Naive thymus-derived CD8-positive, alpha-beta T cell (primary cell): ENCODE measurements at regions not wholly inside any gene's neighbourhood (a gene's known extent, or its start where the extent isn't known, plus 50 kb on each side); places are given as distances from the start of the nearest gene placed in this dataset.

ENCODE experiments used
- ATAC-seq, 2 donors: fragments of 150-1000 bp; cut with Tn5 transposase in 1 of 2; sonication (Bioruptor Pico), chemical (Tn5 transposase) in 1 of 2; 1 replicate in 1 of 2; 2 replicates in 1 of 2; pipeline ENCODE4 v1.10.0; 2021; ENCODE audit warnings: mild to moderate bottlenecking in 2 of 2, moderate library complexity in 2 of 2
- POLR2A ChIA-PET: fragments of 350-600 bp; sonication (Branson Sonifier 250); formaldehyde crosslinking; loops from one replicate; lab custom pipeline; 2021; ENCODE audit warnings: antibody characterized with exemption; lab: Charles Lee
- DNase-seq, 10 donors: peaks; one replicate each; pipeline versions ENCODE4 v3.0.0 to v3.0.0-alpha.2; 2020 to 2022
- H3K27ac Mint-ChIP-seq, 10 donors: one replicate each; pipeline ENCODE4 v1.8.0; 2020 to 2022; ENCODE audit warnings: mild to moderate bottlenecking in 10 of 10, mixed read lengths in 10 of 10, moderate library complexity in 4 of 10, inconsistent platforms in 1 of 10
- H3K27me3 Mint-ChIP-seq, 5 donors: one replicate each; pipeline ENCODE4 v1.8.0; 2021 to 2022; ENCODE audit warnings: mixed read lengths in 5 of 5
- H3K36me3 Mint-ChIP-seq, 3 donors: one replicate each; pipeline ENCODE4 v1.8.0; 2020 to 2022; ENCODE audit warnings: mixed read lengths in 3 of 3, mild to moderate bottlenecking in 2 of 3, inconsistent platforms in 1 of 3
- H3K4me1 Mint-ChIP-seq, 4 donors: one replicate each; pipeline ENCODE4 v1.8.0; 2021 to 2022; ENCODE audit warnings: mixed read lengths in 4 of 4
- H3K4me3 Mint-ChIP-seq, 10 donors: one replicate each; pipeline ENCODE4 v1.8.0; 2020 to 2022; ENCODE audit warnings: mild to moderate bottlenecking in 10 of 10, mixed read lengths in 10 of 10, moderate library complexity in 6 of 10, inconsistent platforms in 1 of 10
- H3K9me3 Mint-ChIP-seq, 9 donors: one replicate each; pipeline ENCODE4 v1.8.0; 2020 to 2022; ENCODE audit warnings: mixed read lengths in 9 of 9, mild to moderate bottlenecking in 3 of 9, inconsistent platforms in 1 of 9, moderate library complexity in 1 of 9

DNA sequence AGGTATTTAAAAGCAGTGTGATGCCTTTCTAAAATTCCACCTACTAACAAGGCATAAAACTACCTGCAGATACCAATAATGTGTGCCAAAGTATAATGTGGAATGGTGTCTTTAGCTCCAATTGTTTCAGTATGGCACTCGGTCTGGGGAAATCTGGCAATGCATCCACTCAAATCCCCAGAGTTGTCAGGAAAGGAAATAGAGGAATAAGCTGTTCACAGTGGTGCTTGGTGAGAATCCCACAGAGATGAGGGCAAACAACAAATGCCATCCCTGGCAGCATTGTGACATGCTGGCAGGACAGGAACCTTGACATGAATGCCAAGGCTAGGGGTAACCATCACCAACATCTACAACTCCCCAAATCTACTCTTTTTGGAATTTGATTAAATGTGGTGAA is 240.7 kb downstream of the BARHL2 start:
- no peak for ATAC-seq
- no peak overlapping the region for H3K27ac Mint-ChIP-seq
- peaks cover 0 to 1% (median 0%) of the 10 kb centered on the region in 5 donors for H3K27me3 Mint-ChIP-seq
- no peaks in the 10 kb centered on the region for H3K9me3 Mint-ChIP-seq
- no peak for DNase-seq
- no peaks in the 10 kb centered on the region for H3K4me1 Mint-ChIP-seq
- H3K36me3 Mint-ChIP-seq: no peaks in the 10 kb centered on the region
- POLR2A ChIA-PET: interaction anchor here (0.6 kb wide), 1 partner anchor 643 kb away, joined by 3 read pairs; no protein-coding TSS in a partner anchor
- no peak overlapping the region for H3K4me3 Mint-ChIP-seq

GRCh38 chr1:90475631-90476030 is 241.5 kb downstream of the BARHL2 start:
- no peak overlapping the region for H3K27ac Mint-ChIP-seq

DNA sequence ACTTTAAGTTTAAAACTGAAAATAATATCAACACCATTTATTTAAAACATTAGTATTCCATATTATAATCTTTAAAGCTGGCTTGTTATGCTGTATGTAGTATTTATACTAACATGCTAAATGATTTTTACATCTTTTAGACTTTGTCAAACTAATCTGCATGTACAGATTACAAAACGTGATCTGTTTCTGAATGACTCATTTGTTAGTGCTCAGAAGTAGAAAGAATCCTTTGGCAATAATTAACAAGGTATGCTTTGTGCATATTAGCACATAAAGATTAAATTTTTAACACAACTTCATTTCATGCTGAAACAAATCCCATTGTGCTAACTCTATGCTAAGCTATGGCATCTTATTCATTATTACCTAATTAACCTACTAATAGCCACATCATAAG is 242.4 kb downstream of the BARHL2 start:
- Mint-ChIP-seq H3K9me3 (no peaks in the 10 kb centered on the region), H3K4me3 (no peak overlapping the region), H3K36me3 (no peaks in the 10 kb centered on the region), H3K4me1 (no peaks in the 10 kb centered on the region), H3K27ac (no peak overlapping the region), H3K27me3 (peaks cover 0 to 1% (median 0%) of the 10 kb centered on the region in 5 donors)
- POLR2A ChIA-PET: no interaction called here
- no peak for DNase-seq
- no peak for ATAC-seq

More at GRCh38 chr1:90475631-90476030, 241.5 kb downstream of the BARHL2 start:
- Mint-ChIP-seq H3K27me3 (peaks cover 0 to 1% (median 0%) of the 10 kb centered on the region in 5 donors), H3K9me3 (no peaks in the 10 kb centered on the region), H3K4me3 (no peak overlapping the region), H3K4me1 (no peaks in the 10 kb centered on the region), H3K36me3 (no peaks in the 10 kb centered on the region)
- POLR2A ChIA-PET: no interaction called here
- no peak for DNase-seq
- ATAC-seq: no peak

GRCh38 chr1:90474158-90474557 is 242.9 kb downstream of the BARHL2 start:
- no peaks in the 10 kb centered on the region for H3K27me3 Mint-ChIP-seq
- DNase-seq (no peak), ATAC-seq (no peak)
- POLR2A ChIA-PET: no interaction called here
- H3K9me3 Mint-ChIP-seq: no peaks in the 10 kb centered on the region
- H3K27ac Mint-ChIP-seq: no peak overlapping the region
- no peaks in the 10 kb centered on the region for H3K4me1 Mint-ChIP-seq
- no peaks in the 10 kb centered on the region for H3K36me3 Mint-ChIP-seq
- no peak overlapping the region for H3K4me3 Mint-ChIP-seq

DNA sequence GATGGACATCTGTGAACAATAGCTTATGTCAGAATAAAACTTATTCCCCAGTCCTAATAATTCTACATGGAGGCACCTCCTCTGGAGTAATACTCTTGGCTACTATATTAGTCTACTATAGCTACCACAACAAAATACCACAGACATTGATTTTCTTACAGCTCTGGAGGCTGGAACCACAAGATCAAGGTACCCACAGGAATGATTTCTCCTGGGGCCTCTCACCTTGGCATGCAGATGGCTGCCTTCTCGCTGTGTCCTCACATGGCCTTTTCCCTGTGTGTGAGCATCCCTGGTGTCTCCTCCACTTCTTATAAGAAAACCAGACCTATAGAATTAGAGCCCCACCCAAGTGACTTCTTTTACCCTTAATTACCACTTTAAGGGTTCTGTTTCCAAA is 244.3 kb downstream of the BARHL2 start:
- ATAC-seq (no peak), DNase-seq (no peak)
- H3K27ac Mint-ChIP-seq: no peak overlapping the region
- POLR2A ChIA-PET: no interaction called here
- H3K36me3 Mint-ChIP-seq: no peaks in the 10 kb centered on the region
- H3K4me3 Mint-ChIP-seq: no peak overlapping the region
- no peaks in the 10 kb centered on the region for H3K4me1 Mint-ChIP-seq
- no peaks in the 10 kb centered on the region for H3K27me3 Mint-ChIP-seq
- H3K9me3 Mint-ChIP-seq: no peaks in the 10 kb centered on the region

DNA sequence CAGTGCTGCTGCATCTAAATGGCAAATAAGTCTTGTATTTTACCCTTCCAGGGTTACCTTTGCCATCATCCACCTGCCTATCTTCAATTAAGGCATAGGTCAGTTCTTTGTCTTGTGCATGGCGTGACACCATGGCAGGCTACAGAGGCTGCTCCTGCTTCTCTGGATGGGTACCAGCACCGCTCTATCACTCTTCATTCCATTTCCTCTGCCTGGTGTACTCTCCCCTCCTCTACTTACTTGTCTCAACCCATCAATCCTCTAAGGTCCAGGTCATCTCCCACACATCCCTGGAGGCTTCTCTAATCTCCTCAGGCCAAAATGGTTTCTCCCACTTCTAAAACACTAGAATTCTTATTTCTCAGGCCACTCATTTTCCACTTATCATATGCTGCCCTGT is 257.5 kb downstream of the BARHL2 start:
- Mint-ChIP-seq H3K27me3 (peaks cover 0 to 11% (median 0%) of the 10 kb centered on the region in 5 donors), H3K27ac (no peak overlapping the region), H3K9me3 (no peaks in the 10 kb centered on the region), H3K4me3 (no peak overlapping the region), H3K36me3 (no peaks in the 10 kb centered on the region), H3K4me1 (no peaks in the 10 kb centered on the region)
- POLR2A ChIA-PET: no interaction called here
- DNase-seq (no peak), ATAC-seq (no peak)

- H3K9me3 Mint-ChIP-seq: no peaks in the 10 kb centered on the region
- peaks cover 0 to 11% (median 0%) of the 10 kb centered on the region in 5 donors for H3K27me3 Mint-ChIP-seq
- no peak overlapping the region for H3K27ac Mint-ChIP-seq
- POLR2A ChIA-PET: no interaction called here
- H3K36me3 Mint-ChIP-seq: no peaks in the 10 kb centered on the region
- ATAC-seq (no peak), DNase-seq (no peak)
- no peak overlapping the region for H3K4me3 Mint-ChIP-seq
- H3K4me1 Mint-ChIP-seq: no peaks in the 10 kb centered on the region
These were observed 259.1 kb downstream of the BARHL2 start for GRCh38 chr1:90457985-90458384.

DNA sequence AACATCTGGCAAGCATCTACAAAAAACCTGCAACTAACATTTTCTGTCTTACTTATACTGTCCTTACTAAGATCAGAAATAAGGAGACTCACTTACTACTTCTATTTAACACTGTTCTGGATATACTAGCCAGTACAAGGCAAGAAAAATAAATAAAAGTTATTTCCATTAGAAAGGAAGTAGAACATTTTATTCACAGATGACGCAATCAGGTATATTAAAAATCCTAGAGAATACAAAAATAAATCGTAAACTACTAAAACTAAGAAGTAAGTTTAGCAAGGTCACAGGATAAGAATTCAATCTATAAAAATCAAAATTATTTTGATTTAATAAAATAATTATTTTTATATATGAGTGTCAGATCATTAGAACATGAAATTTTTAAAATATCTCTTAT is 264.6 kb downstream of the BARHL2 start:
- Mint-ChIP-seq H3K36me3 (no peaks in the 10 kb centered on the region), H3K9me3 (peaks cover 0 to 3% (median 0%) of the 10 kb centered on the region in 9 donors), H3K27ac (no peak overlapping the region), H3K27me3 (peaks cover 0 to 7% (median 4%) of the 10 kb centered on the region in 5 donors), H3K4me1 (no peaks in the 10 kb centered on the region), H3K4me3 (no peak overlapping the region)
- POLR2A ChIA-PET: no interaction called here
- DNase-seq (no peak), ATAC-seq (no peak)

- POLR2A ChIA-PET: no interaction called here
- DNase-seq: no peak
- ATAC-seq: no peak
- Mint-ChIP-seq H3K27ac (no peak overlapping the region), H3K36me3 (no peaks in the 10 kb centered on the region), H3K9me3 (peaks cover 0 to 2% (median 0%) of the 10 kb centered on the region in 9 donors), H3K4me3 (no peak overlapping the region), H3K4me1 (peaks cover 0 to 2% (median 0%) of the 10 kb centered on the region in 4 donors), H3K27me3 (peaks cover 0 to 17% (median 7%) of the 10 kb centered on the region in 5 donors)
These were observed 273.7 kb downstream of the BARHL2 start for GRCh38 chr1:90443354-90443753.

- Mint-ChIP-seq H3K27ac (no peak overlapping the region), H3K9me3 (peaks cover 0 to 2% (median 0%) of the 10 kb centered on the region in 9 donors), H3K4me1 (no peaks in the 10 kb centered on the region), H3K27me3 (peaks cover 0 to 4% (median 0%) of the 10 kb centered on the region in 5 donors), H3K4me3 (no peak overlapping the region), H3K36me3 (no peaks in the 10 kb centered on the region)
- ATAC-seq: no peak
- DNase-seq: no peak
- POLR2A ChIA-PET: no interaction called here
These were observed 281.8 kb downstream of the BARHL2 start for GRCh38 chr1:90435351-90435750.

- POLR2A ChIA-PET: no interaction called here
- ATAC-seq: no peak
- Mint-ChIP-seq H3K27me3 (peaks cover 0 to 3% (median 0%) of the 10 kb centered on the region in 5 donors), H3K36me3 (no peaks in the 10 kb centered on the region), H3K4me1 (no peaks in the 10 kb centered on the region), H3K27ac (no peak overlapping the region), H3K4me3 (no peak overlapping the region), H3K9me3 (peaks cover 0 to 3% (median 0%) of the 10 kb centered on the region in 9 donors)
- no peak for DNase-seq
These were observed 282.6 kb downstream of the BARHL2 start for GRCh38 chr1:90434460-90434859.

- H3K4me1 Mint-ChIP-seq: peaks cover 0 to 2% (median 0%) of the 10 kb centered on the region in 4 donors
- H3K27ac Mint-ChIP-seq: no peak overlapping the region
- peaks cover 0 to 13% (median 0%) of the 10 kb centered on the region in 9 donors for H3K9me3 Mint-ChIP-seq
- peaks cover 0 to 9% (median 4%) of the 10 kb centered on the region in 5 donors for H3K27me3 Mint-ChIP-seq
- POLR2A ChIA-PET: no interaction called here
- no peak overlapping the region for H3K4me3 Mint-ChIP-seq
- H3K36me3 Mint-ChIP-seq: no peaks in the 10 kb centered on the region
- DNase-seq (no peak), ATAC-seq (no peak)
These were observed 300.0 kb downstream of the BARHL2 start for GRCh38 chr1:90417126-90417525.

- Mint-ChIP-seq H3K36me3 (no peaks in the 10 kb centered on the region), H3K27me3 (peaks cover 0 to 9% (median 0%) of the 10 kb centered on the region in 5 donors), H3K4me1 (no peaks in the 10 kb centered on the region), H3K4me3 (no peak overlapping the region), H3K9me3 (peaks cover 0 to 7% (median 0%) of the 10 kb centered on the region in 9 donors), H3K27ac (no peak overlapping the region)
- POLR2A ChIA-PET: no interaction called here
- no peak for DNase-seq
- no peak for ATAC-seq
These were observed 302.9 kb downstream of the BARHL2 start for GRCh38 chr1:90414201-90414600.

GRCh38 chr1:90413519-90413918 is 303.6 kb downstream of the BARHL2 start:
- POLR2A ChIA-PET: no interaction called here
- ATAC-seq: no peak
- Mint-ChIP-seq H3K4me1 (no peaks in the 10 kb centered on the region), H3K27ac (no peak overlapping the region), H3K27me3 (peaks cover 0 to 9% (median 0%) of the 10 kb centered on the region in 5 donors), H3K4me3 (no peak overlapping the region), H3K36me3 (no peaks in the 10 kb centered on the region), H3K9me3 (peaks cover 0 to 7% (median 0%) of the 10 kb centered on the region in 9 donors)
- no peak for DNase-seq
